GM19240 (cell line): ENCODE measurements at regions not wholly inside any gene's neighbourhood (a gene's known extent, or its start where the extent isn't known, plus 50 kb on each side); places are given as distances from the start of the nearest gene placed in this dataset.
"Not testable (repeated sequence)": the region's sequence is repeated elsewhere in the genome, so short reads cannot be mapped to it uniquely, and the experiment has no call there.

Source experiments
- DNase-seq: peaks from one replicate; pipeline ENCODE4 v3.0.0; 2011; ENCODE audit warnings: low spot score; ENCODE audit not compliant: insufficient read length

DNA sequence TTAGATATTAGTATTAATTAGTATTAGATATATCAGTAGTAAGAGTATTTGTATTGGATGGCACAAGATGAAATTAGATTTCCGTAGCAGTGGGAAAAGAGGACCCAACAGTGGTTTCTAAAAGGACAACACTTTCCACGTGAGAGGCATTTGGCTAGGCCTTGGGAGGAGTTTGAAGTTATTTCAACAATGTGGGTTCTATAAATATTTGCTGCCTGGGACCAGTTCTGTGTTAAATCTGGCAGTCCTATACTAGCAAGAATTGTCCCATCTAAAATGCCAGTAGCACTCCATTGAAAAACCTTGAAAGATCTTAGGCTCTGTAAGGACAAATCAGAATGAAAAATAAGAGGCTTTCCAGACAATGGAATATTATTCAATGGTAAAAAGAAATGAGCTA is 347.1 kb upstream of the DNAJC19 start:
- DNase-seq = no peak

DNA sequence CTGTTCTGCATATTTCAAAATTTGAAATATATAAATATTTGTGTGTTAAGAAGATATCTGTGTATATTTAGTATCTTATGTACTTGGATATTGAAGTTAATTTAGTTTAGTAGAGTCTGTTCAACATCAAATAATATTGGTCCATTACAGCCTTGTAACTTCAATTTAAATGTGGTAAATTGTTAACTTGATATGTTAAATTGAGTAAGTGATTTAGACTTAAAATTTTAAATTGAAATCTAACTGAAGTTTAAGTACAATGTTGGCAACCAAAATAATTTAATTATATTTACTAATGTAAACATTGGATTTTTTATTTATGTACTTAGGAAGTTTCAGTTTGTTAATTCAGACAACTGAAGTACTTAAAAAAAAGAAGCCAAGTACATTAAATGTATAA is 343.9 kb upstream of the DNAJC19 start:
- no peak for DNase-seq

GRCh38 chr3:181330821-181331563 is 341.5 kb upstream of the DNAJC19 start:
- DNase-seq = no peak

- DNase-seq = no peak
These were observed 340.7 kb upstream of the DNAJC19 start for GRCh38 chr3:181330257-181330656.

DNA sequence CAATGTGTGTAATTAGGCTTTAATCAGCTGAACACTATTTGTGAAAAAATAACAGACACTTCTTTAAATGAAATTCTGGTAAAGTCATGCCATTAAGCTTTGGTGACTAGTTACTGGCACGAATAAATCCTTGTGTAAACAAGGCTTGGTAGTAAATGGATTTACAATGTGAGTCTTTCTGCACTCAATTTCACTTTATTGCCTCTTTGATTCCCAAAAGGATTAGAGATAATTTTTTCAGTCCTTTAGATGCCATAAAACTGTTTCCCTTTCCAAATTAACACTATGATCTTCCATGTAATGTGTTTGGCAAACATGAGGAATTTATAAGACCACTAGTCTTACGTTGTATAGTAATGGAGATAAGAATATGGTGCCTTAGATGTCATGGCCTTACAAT is 339.5 kb upstream of the DNAJC19 start:
- DNase-seq = no peak

- DNase-seq = no peak
These were observed 338.8 kb upstream of the DNAJC19 start for GRCh38 chr3:181328346-181328745.

DNA sequence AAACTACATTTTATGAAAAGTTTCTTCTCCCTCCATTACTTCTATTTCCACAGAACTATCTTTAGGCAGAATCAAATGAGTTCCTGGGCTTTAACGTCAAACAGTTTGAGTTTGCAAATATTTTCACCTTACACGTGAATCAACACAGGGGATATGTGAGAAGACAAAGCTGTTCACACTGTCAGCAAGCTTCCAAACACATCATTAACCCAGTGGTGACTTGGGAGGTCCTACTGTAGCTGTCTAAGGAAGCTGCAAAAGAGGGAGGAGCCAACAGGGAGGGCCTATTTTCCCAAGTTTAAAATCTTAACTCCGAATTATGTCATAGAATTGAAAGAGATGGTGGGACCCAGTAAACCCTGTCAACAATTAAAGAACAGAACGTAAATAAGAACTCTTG is 337.8 kb upstream of the DNAJC19 start:
- DNase-seq = no peak

DNA sequence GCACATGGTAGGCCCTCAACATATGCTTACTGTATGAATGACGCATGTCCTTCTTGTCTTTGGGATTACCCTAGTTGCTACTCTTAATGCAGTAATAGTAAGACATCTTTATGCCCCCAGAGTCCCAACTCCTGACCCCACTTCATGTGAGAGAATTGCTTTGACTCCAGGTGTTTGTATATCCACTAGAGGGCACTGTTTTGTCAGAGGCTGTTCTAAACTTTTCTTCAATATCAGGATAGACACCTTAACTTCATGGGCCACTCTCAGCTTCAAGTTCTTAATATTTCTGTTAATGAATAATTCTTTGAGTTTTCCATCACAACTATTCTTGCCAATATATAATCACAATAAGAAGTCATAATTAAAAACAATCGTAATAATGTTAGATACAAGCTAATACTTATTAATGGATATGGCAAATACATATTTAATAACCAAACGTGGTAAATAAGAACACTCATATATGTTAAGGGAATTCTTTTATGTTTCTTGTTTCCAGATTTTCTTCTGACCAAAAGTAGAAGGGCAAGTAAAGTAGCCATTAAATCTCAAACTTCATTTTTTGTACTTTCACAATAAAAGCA is 337.2 kb upstream of the DNAJC19 start:
- peak; percentile 2 for DNase-seq

GRCh38 chr3:181324516-181324915 is 335.0 kb upstream of the DNAJC19 start:
- DNase-seq = not testable (repeated sequence)

GRCh38 chr3:181318321-181318720 is 328.8 kb upstream of the DNAJC19 start:
- DNase-seq = no peak

- no peak for DNase-seq
These were observed 328.0 kb upstream of the DNAJC19 start for GRCh38 chr3:181317508-181317907.

GRCh38 chr3:181316482-181316881 is 326.9 kb upstream of the DNAJC19 start:
- no peak for DNase-seq

- no peak for DNase-seq
These were observed 323.8 kb upstream of the DNAJC19 start for GRCh38 chr3:181313335-181313734.

DNA sequence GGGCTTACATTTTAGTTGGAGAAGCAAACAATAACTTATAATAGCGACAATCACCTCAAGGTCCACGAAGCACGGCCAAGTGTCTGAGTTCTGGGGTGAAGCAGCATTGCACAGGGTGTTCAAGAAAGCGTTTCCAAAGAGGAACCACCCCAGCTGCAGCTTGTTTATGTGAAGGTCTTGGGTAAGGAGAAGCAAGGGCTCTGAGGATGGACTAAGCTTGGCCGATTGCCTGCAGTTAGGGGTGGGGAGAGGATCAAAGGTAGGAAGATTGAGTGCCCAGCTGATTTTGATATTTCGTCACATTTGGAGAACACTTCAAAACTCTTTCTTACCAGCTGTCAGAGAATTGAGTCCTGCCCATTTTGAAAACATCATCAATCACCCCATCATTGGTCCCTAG is 321.6 kb upstream of the DNAJC19 start:
- DNase-seq = no peak

DNA sequence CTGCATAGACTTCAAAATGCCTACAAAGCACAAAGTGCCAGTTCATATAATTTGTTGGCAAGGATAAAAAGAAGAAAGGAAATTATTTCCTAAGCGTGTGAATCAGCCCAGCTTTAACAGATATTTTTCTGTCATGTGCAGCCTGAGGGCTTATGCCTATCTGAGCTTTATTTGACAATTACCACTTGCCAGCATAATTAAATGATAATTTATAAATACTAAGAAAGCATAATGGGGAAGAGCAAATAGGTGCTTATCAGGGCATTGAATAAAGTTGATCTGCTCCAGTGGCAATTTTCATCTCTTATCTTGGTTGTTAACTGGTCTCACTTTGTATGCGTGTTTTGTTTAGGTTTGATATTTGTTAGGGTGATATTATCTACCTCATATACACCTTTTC is 313.4 kb upstream of the DNAJC19 start:
- no peak for DNase-seq

DNA sequence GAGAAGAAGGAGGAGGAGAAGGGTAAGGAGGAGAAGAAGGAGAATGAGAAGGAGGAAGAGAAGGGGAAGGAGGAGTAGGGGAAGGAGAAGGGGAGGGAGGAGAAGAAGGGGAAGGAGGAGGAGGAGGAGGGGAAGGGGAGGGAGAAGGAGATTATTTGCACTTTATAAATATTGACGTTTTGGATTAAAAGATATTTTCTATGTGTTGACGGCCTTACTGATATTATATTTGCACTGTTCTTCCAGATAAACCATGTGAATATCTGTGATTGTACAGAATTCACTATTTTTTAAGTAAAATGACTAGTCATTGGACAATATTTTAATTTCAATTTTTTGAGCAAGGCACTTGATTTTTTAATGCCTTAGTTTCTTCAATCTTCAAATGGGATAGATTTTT is 310.5 kb upstream of the DNAJC19 start:
- DNase-seq = no peak

DNA sequence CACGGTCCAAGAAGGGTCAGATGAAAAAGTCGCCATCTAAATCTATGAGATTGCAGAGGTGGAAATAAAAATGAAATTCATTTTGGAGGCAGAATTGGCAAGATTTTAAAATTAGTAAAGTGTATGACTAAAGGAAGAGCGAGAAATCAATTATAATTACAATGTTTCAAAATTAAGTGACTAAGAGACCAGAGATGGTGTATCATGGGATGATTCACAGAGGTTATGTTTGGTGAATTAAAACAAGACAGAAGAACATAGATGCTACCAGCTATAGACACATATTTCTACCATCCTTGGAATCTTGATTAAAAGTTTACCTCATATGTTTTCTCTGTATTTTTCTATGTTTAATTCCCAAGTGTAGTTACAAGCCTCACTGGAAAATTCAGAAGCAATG is 308.9 kb upstream of the DNAJC19 start:
- no peak for DNase-seq

DNA sequence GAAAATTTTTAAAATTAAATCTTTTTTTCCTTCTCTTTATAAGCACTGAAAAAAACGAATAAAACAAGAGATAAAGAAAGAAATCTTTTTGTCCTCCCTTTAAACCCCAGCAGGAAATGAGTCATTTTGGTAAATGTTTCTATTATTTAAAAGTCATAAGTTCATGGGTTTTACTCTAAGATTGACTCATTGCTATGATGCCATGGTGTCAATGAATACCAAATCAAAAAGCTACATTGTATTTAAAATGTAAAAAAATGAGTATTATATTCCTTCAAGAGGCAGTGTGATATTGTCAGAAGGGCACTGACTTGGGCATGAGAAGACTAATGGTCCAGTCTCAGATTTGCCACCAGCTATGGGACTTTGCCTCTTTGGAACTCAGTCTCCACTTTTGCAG is 303.4 kb upstream of the DNAJC19 start:
- no peak for DNase-seq

DNA sequence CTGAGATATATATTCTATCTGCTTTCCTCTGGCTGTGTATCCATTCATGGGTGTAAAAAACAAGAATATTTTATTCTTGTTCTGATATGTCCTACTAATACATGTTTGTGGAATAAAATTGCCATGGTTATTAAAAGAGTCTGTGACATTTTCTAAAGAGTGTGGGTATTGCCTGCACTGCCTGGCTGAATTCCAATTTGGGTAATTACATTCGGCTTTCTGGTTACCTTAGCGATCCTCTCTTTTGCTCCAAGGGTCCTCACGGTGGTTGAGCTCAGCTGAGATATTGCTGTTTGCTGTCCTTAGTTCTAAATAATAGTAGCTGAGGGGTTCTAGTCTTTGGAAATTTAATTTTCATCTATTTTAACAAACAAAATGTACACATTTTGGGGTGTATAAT is 301.4 kb upstream of the DNAJC19 start:
- DNase-seq = no peak

DNA sequence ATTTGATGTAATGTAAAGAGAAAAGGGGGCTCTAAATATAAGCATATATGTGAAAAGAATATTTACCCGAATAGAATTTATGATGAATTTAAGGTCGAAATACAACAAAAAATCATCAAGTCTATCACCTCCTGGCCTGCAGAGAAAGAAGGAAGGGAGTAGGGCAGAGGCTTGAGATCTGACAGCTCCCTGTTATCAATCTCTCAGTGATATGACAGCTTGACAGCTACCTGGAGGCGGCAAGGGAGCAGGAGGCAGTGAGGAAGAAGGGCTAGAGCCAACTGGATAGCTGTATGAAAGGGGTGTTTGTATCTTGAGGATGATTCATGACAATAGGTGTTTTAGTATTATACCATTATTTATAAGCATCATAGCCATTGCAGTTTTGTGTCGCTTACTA is 299.8 kb upstream of the DNAJC19 start:
- DNase-seq = no peak

GRCh38 chr3:181288145-181288544 is 298.6 kb upstream of the DNAJC19 start:
- DNase-seq = no peak

- DNase-seq = no peak
These were observed 289.7 kb upstream of the DNAJC19 start for GRCh38 chr3:181279239-181279565.

- no peak for DNase-seq
These were observed 289.1 kb upstream of the DNAJC19 start for GRCh38 chr3:181278468-181279238.
